HG03460 (cell line): ENCODE measurements at regions not wholly inside any gene's neighbourhood (a gene's known extent, or its start where the extent isn't known, plus 50 kb on each side); places are given as distances from the start of the nearest gene placed in this dataset.
"Not testable (repeated sequence)": the region's sequence is repeated elsewhere in the genome, so short reads cannot be mapped to it uniquely, and the experiment has no call there.

ENCODE experiments used
- ATAC-seq: cut with Tn5 transposase; IDR thresholded peaks from one replicate; pipeline ENCODE4 v1.9.1; 2021; ENCODE audit not compliant: unreplicated experiment

- ATAC-seq: not testable (repeated sequence)
Measured at GRCh38 chr5:93933269-93933668, 191.9 kb upstream of the POU5F2 start.

GRCh38 chr5:93930098-93930497 is 188.7 kb upstream of the POU5F2 start:
- no peak for ATAC-seq

- no peak for ATAC-seq
Measured at GRCh38 chr5:93929131-93929530, 187.7 kb upstream of the POU5F2 start.

GRCh38 chr5:93926831-93927620 is 185.6 kb upstream of the POU5F2 start:
- ATAC-seq: no peak

- ATAC-seq: no peak
Measured at GRCh38 chr5:93925321-93925720, 183.9 kb upstream of the POU5F2 start.

GRCh38 chr5:93924628-93925027 is 183.2 kb upstream of the POU5F2 start:
- ATAC-seq: no peak

GRCh38 chr5:93922551-93922950 is 181.2 kb upstream of the POU5F2 start:
- no peak for ATAC-seq

- no peak for ATAC-seq
Measured at GRCh38 chr5:93921001-93921400, 179.6 kb upstream of the POU5F2 start.

GRCh38 chr5:93916872-93917271 is 175.5 kb upstream of the POU5F2 start:
- no peak for ATAC-seq

- no peak for ATAC-seq
Measured at GRCh38 chr5:93915142-93915553, 173.7 kb upstream of the POU5F2 start.

GRCh38 chr5:93911609-93912008 is 170.2 kb upstream of the POU5F2 start:
- no peak for ATAC-seq

GRCh38 chr5:93909356-93909755 is 168.0 kb upstream of the POU5F2 start:
- ATAC-seq: no peak

- no peak for ATAC-seq
Measured at GRCh38 chr5:93904917-93905316, 163.5 kb upstream of the POU5F2 start.

- ATAC-seq: no peak
Measured at GRCh38 chr5:93902288-93902687, 160.9 kb upstream of the POU5F2 start.

GRCh38 chr5:93899026-93899600 is 157.7 kb upstream of the POU5F2 start:
- ATAC-seq: peak; percentile 82

- no peak for ATAC-seq
Measured at GRCh38 chr5:93894601-93895354, 153.4 kb upstream of the POU5F2 start.

GRCh38 chr5:93893075-93893474 is 151.7 kb upstream of the POU5F2 start:
- ATAC-seq: no peak

GRCh38 chr5:93892481-93892880 is 151.1 kb upstream of the POU5F2 start:
- no peak for ATAC-seq

- ATAC-seq: no peak
Measured at GRCh38 chr5:93891491-93892480, 150.4 kb upstream of the POU5F2 start.

- ATAC-seq: no peak
Measured at GRCh38 chr5:93890657-93891056, 149.3 kb upstream of the POU5F2 start.

- ATAC-seq: no peak
Measured at GRCh38 chr5:93887678-93888077, 146.3 kb upstream of the POU5F2 start.
